AG04450 (cell line): ENCODE measurements at regions not wholly inside any gene's neighbourhood (a gene's known extent, or its start where the extent isn't known, plus 50 kb on each side); places are given as distances from the start of the nearest gene placed in this dataset.
"Not testable (repeated sequence)": the region's sequence is repeated elsewhere in the genome, so short reads cannot be mapped to it uniquely, and the experiment has no call there.

Experiments
- CTCF ChIA-PET: fragments of 300-600, 350-600 bp; formaldehyde crosslinking; extraction: SDS; loops from one replicate; lab custom pipeline; 2022; ENCODE audit warnings: antibody characterized with exemption, inconsistent platforms; lab: Charles Lee
- POLR2A ChIA-PET: fragments of 350-600 bp; formaldehyde crosslinking; extraction: SDS; loops from one replicate; lab custom pipeline; 2021; ENCODE audit warnings: antibody characterized with exemption, inconsistent platforms; lab: Yijun Ruan, JAX
- DNase-seq: peaks from one replicate; pipeline ENCODE4 v3.0.0-alpha.2; 2011; ENCODE audit warnings: low read depth, low spot score
- H3K27ac ChIP-seq: one replicate; pipeline ENCODE4 v1.5.1; 2012; ENCODE audit warnings: low read depth, low read length, control low read depth
- H3K27me3 ChIP-seq: one replicate; pipeline ENCODE4 v1.6.0; 2012; ENCODE audit warnings: low read length; ENCODE audit not compliant: control insufficient read depth, insufficient read depth
- H3K4me3 ChIP-seq: 2 replicates; pipeline ENCODE4 v1.5.1; 2011; ENCODE audit warnings: mild to moderate bottlenecking, low read depth, low read length, control low read depth
- H3K9me3 ChIP-seq: 2 replicates; pipeline ENCODE4 v1.5.1; 2012; ENCODE audit warnings: low read length; ENCODE audit not compliant: control insufficient read depth, insufficient read depth
- TF ChIP-seq, protein P1 (sequence below): IDR thresholded peaks from 2 replicates; pipeline ENCODE4 v1.5.1; 2011; ENCODE audit warnings: low read depth, low read length, control low read depth, inconsistent platforms

DNA sequence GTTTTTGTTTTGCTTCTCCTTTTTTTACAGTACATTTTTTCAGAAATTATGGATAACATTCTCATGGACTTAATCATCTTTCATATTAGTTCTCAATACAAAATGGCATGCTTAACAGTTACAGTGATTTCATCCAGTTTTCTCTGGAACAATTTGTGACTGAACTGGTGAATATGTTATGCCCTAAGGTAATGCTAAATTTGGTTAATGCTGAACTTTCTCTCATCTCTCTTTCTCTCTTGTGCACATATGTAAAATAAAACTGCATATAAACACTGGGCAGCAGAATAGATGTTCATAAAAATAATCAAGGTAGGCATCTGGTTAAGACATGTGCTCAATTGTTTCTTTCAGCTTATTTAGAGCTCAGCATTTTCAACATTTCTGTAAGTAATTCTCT lies 196.3 kb upstream of the TMEFF2 start:
- Histone ChIP-seq H3K27ac (no peak overlapping the region), H3K9me3 (no peaks in the 10 kb centered on the region), H3K4me3 (no peak overlapping the region), H3K27me3 (no peaks in the 10 kb centered on the region)
- POLR2A ChIA-PET, result no interaction called here
- TF ChIP-seq, protein P1, sequence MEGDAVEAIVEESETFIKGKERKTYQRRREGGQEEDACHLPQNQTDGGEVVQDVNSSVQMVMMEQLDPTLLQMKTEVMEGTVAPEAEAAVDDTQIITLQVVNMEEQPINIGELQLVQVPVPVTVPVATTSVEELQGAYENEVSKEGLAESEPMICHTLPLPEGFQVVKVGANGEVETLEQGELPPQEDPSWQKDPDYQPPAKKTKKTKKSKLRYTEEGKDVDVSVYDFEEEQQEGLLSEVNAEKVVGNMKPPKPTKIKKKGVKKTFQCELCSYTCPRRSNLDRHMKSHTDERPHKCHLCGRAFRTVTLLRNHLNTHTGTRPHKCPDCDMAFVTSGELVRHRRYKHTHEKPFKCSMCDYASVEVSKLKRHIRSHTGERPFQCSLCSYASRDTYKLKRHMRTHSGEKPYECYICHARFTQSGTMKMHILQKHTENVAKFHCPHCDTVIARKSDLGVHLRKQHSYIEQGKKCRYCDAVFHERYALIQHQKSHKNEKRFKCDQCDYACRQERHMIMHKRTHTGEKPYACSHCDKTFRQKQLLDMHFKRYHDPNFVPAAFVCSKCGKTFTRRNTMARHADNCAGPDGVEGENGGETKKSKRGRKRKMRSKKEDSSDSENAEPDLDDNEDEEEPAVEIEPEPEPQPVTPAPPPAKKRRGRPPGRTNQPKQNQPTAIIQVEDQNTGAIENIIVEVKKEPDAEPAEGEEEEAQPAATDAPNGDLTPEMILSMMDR, result no peak
- DNase-seq, result no peak
- CTCF ChIA-PET, result interaction anchor here (0.6 kb wide), 1 partner anchor 825 kb away, joined by 4 read pairs; no protein-coding TSS in a partner anchor

DNA sequence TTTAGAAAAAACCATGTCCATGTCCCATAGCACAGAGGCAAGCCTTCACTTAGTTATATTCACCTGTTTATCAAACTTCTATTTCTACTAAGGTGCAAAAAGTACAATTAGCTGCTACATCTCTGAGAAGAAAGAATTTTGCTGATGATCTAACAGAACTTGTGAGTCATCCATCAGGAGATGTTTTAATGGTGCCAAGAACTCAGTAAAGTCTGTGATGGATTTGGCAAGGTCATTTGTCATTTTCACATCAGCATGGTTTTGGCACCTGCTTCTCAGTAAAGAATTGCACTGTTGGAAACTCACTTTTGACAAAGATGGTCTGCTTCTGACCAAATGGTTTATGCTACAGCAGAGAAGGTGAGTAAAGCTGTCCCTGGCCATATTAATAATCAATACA lies 195.7 kb upstream of the TMEFF2 start:
- no peak for DNase-seq
- Histone ChIP-seq H3K9me3 (no peaks in the 10 kb centered on the region), H3K27ac (no peak overlapping the region), H3K27me3 (no peaks in the 10 kb centered on the region), H3K4me3 (no peak overlapping the region)
- CTCF ChIA-PET, result no interaction called here
- TF ChIP-seq, protein P1, result no peak
- POLR2A ChIA-PET, result no interaction called here

DNA sequence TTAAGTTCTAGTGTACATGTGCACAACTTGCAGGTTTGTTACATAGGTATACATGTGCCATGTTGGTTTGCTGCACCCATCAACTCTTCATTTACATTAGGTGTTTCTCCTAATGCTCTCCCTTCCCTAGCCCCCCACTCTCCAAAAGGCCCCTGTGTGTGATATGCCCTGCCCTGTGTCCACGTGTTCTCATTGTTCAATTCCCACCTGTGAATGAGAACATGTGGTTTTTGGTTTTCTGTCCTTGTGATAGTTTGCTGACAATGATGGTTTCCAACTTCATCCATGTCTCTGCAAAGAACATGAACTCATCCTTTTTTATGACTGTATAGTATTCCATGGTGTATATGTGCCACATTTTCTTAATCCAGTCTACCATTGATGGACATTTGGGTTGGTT lies 189.5 kb upstream of the TMEFF2 start:
- H3K9me3 ChIP-seq, POLR2A ChIA-PET, H3K4me3 ChIP-seq, CTCF ChIA-PET, H3K27me3 ChIP-seq, DNase-seq, H3K27ac ChIP-seq: not testable (repeated sequence)

DNA sequence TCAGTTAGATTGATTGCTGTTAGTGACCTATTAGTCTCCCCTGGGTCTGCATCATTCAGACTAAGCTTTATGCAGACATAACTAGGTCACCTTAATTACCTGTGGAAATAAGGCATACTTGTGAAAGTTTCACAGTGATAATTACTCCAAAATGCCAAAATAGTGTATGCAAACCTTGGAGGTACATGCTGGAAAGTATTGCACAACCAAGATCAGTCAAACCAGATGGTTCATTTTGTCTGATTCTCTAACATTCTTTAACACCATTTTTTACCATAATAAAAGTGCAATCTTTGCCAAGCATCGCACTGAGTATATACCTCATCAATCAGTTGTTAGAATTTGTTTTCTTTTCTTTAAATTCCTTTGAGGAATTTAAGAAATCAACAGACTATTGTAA lies 186.3 kb upstream of the TMEFF2 start:
- TF ChIP-seq, protein P1, result no peak
- Histone ChIP-seq H3K9me3 (no peaks in the 10 kb centered on the region), H3K27me3 (no peaks in the 10 kb centered on the region), H3K4me3 (no peak overlapping the region), H3K27ac (no peak overlapping the region)
- CTCF ChIA-PET, result interaction anchor here (0.6 kb wide), 1 partner anchor 1712 kb away, joined by 3 read pairs; no protein-coding TSS in a partner anchor
- POLR2A ChIA-PET, result no interaction called here
- DNase-seq, result no peak

DNA sequence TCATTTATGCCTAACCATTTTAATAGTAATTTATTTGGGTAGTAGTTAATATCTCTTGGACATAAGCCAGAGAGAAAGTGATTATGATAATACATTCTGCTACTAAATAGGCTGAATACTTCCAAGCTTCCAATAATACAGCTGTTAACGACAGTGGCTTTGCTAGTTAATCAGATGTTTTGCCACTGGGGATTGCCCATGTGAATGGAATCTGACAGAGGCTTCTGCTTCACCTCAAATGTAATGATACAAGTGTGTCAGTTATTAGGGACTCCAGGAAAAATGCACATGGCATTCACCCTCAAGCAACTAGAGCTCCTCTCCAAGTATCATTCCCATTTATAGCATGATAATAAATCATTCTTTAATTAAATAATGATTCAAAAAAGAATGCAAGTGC lies 185.0 kb upstream of the TMEFF2 start:
- Histone ChIP-seq H3K9me3 (no peaks in the 10 kb centered on the region), H3K27me3 (no peaks in the 10 kb centered on the region), H3K27ac (no peak overlapping the region), H3K4me3 (no peak overlapping the region)
- TF ChIP-seq, protein P1, result no peak
- ChIA-PET POLR2A (no interaction called here), CTCF (no interaction called here)
- DNase-seq, result no peak

DNA sequence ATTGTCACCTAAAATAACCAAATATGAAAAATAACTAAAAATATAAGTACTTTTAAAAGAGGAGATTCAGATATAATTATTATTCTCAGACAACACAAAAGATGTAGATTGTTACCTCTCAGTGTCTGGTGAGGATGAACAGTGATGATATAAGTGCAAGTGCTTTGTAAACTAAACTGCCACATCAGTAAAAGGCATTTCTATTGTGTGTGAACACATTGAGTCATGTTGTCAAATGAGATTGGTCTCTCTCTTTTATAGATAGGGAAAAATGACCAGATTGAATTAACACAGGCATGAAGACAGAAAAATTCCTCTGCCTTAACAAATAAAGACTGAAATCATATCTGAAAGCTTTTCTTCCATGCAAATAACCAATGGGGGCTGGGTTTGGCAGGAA lies 182.4 kb upstream of the TMEFF2 start:
- H3K27ac ChIP-seq, result no peak overlapping the region
- DNase-seq, result no peak
- H3K27me3 ChIP-seq, result no peaks in the 10 kb centered on the region
- TF ChIP-seq, protein P1, result no peak
- CTCF ChIA-PET, result no interaction called here
- H3K9me3 ChIP-seq, result no peaks in the 10 kb centered on the region
- POLR2A ChIA-PET, result no interaction called here
- H3K4me3 ChIP-seq, result no peak overlapping the region
